Epidermal melanocyte (primary cell): ENCODE measurements at regions not wholly inside any gene's neighbourhood (a gene's known extent, or its start where the extent isn't known, plus 50 kb on each side); places are given as distances from the start of the nearest gene placed in this dataset.
"Not testable (repeated sequence)": the region's sequence is repeated elsewhere in the genome, so short reads cannot be mapped to it uniquely, and the experiment has no call there.

Source experiments
- DNase-seq: peaks from one replicate; pipeline ENCODE4 v3.0.0; 2011; ENCODE audit warnings: low spot score; ENCODE audit not compliant: insufficient read length

DNA sequence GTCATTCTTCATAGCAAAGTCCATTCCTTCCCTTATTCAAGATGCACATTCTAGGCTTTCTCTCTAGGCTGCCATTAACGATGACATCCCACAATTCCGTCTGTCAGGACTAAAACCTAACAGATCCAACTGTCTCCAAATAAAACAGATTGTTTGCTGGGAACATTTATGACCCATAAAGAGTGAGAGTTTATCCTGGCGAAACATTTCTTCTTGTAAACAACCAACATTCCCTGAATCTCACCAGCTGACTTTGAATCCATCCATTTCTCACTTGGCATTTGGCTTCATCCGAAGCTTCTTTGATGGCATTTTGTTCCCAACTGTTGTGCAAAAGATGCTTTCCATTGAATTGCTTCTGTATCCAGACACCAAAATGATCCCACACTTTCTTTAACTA, 93.1 kb downstream of the OLIG3 start:
- no peak for DNase-seq

DNA sequence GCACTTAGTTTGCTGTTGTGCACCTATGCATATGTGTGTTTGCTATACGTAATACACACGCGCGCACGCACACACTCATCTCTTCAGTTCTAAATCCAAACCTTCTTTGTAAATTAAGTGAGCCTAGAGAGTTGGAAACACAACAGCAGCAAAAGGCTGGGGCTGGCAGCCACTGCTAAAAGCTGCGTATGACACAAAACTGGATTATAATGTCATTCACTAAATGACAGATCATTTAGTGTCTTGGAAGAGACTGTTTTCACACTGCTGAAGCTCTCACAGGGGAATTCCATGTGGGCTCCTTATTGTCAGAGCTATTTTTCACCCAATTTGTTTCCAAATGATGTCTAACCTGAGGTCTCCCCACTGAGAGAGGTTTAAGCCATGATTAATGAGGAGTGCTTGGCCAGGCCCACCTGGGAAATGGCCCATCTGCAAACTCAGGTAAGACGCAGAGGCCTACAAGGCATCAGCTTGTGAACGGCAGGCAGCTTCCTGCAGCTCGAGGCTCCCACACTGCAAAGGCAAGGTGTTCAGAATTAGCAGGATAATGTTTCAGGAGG, 94.2 kb downstream of the OLIG3 start:
- no peak for DNase-seq

DNA sequence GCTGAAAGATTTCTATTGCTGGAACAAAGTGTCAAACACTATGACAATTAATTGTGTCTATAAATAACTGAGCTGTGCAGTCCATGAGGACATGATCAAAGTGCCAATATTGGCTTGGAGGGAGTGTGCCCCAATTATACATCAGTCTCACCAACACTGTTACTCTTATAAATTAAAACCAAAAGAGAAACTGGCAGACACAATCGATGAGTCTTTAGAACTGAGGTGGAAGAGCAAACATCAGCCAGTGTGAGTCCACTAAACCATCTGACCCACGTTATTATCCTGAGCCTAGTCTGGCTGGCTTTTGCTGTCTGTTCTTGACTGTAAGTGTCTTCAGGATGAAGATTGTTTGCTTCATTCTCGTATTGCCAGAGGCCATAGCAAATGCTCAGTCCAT, 98.9 kb downstream of the OLIG3 start:
- no peak for DNase-seq

DNA sequence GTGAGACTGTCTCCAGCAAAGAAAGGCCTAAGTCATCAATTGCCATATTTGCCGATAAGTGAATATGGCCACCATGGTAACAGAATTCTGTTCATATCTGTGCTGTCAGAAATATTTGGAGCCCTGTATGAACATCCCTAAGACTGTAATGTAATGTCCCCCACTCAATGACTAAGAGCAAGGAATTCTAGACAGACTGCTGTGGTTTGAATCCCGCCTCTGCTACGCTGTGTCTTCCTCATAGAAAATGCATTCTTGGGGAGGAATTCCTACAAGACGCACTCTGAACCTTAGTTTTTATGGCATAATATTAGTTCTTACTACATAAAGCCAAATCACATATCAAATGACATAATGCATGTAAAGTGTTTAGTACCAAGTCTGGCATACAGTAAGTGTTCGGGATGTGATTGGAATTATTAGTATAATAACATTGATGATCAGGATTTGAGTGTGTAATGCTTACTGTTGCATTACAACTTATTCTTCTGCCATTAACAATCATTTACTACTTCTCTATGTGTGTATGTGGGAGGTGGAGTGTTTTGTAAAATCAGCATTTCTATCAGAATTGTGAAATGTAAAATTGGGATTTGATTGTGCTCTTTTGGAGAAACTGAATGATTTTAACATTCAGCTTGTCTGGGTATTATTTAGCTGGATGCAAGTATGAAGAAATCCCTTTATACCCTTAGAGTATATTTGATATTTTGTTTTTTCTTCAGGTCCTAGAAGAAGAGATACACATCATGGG, 103.0 kb downstream of the OLIG3 start:
- DNase-seq, result no peak

DNA sequence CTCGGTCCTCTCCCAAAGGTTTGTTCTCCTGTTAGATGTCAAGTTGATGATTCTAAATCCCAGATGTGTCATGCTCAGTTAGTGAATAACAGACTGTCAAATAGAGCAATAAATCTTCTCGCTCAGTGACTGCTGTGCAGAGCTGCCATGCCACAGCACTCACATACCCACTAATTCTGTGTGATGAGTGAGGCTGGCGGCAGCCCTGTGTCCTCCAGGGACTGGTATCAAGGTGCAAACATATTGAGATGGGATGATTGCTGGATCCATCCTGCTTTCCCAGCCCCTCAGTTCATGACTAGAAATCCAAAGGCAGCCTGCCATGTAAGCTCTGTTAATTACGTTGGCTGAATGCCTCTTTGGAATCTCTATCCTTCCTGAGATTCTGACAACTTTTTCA, 103.9 kb downstream of the OLIG3 start:
- DNase-seq, result no peak

DNA sequence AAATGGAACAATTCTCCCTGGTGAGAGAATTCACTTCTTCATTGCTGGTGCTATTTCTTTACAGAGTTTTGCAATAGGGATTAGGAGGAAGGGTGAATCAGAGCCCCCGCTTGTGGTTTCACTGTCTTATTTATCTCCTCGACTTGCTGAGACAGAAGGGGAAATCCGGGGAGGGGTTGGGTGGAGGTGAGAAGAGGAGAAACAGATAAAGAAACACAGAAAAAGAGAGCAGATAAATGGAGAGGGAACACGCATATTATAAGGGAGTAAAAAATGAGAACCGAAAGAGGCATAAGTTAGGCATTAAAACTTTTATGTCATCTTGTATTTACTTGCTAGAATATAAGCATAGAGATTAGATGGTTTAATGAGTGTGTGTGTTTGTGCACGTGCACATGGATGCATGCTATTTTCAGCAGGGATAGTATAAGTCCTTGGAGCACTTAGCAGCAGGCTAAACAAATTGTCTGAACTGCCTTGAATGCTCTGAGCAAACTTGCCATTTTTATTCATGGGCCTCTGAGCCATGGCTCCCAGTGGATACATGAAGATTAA, 105.0 kb downstream of the OLIG3 start:
- DNase-seq, result no peak

DNA sequence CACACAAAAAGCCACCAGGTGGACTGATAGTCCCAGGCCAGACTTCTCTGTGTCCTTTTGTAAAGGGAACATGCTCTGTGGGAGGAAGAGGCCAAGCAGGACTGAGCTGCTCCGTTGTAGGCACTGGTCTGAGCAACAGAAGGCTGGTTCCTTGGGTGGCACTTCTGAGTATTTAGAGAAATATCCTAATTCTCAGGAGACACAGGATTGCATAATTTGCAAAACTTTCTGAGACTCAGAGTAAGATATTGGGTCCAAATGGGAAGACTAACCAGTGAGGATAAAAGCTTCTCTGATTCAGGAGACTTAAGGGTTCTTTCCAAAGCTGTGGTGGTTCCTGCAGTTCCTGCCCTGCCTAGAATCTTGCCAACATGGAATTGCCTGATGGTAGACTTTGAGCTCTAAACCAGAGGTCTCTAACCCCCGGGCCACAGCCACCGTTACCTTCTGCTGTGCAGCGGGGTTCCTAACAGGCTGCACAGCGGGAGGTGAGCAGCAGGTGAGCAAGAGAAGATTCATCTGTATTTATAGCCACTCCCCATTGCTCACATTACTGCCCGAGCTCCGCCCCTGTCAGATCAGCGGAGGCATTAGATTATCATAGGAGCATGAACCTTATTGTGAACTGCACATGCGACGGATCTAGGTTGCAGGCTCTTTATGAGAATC, 107.0 kb downstream of the OLIG3 start:
- DNase-seq, result no peak

DNA sequence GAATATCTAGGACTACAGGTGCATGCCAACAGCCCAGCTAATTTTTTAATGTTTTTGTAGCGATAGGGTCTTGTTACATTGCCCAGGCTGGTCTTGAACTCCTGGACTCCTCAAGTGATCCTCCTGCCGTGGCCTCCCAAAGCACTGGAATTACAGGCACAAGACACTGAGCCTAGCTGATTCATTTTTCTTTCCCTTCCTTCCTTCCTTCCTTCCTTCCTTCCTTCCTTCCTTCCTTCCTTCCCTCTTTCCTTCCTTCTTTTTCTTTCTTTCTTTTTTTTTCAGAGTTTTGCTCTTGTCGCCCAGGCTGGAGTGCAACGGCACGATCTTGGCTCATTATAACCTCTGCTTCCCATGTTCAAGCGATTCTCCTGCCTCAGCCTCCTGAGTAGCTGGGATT, 110.9 kb downstream of the OLIG3 start:
- DNase-seq, result not testable (repeated sequence)

DNA sequence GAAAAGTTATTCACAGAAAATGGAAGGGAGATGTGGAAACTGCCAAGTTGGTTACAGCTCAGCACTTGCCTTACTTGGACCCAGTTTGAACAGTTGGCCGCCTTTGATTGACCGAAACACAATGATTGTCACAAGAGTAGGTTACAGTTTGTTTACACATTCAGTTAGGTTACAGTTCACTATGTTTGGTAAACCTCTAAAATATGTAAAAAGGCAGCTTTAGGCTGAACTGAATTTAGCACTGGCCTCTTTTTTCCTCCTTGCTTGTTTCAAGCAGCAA, 116.2 kb downstream of the OLIG3 start:
- DNase-seq, result no peak

DNA sequence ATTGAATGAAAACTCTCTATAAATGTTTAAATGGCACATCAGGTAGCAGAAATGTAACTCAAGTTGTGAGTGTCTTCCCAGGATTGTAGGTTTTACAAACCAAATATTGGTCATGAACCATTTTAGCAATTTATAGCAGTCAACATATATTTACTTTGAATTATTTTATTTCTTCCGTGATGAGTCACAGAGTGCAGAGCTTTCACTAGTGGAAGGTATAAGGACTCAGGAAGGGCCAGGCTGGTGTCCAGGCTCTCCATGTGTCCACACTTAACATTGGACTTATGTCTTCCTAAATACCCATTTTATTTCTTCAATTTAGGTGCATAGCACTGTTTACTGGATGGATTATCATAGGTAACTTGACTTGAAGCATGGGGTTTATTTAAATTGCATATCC, 120.9 kb downstream of the OLIG3 start:
- DNase-seq, result no peak

DNA sequence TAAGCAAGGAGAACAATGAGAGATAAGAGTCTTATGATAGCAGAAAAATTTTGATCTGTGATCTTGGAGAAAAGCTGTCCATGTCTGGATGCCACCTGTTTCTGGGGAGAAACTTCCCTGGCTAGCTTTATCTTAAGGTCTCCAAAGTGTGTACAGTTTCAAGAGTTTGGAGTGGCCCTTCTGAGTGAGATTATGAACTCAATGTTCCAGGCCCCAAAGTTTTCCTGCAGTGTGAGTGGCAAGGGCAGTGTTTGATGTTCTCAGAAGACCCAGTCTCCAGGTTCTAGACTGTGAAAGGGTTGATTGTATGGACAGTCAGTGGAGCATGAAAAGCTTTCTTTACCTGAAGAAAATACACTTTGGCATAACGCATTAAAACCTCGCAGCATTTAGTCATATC, 121.7 kb downstream of the OLIG3 start:
- DNase-seq, result no peak

DNA sequence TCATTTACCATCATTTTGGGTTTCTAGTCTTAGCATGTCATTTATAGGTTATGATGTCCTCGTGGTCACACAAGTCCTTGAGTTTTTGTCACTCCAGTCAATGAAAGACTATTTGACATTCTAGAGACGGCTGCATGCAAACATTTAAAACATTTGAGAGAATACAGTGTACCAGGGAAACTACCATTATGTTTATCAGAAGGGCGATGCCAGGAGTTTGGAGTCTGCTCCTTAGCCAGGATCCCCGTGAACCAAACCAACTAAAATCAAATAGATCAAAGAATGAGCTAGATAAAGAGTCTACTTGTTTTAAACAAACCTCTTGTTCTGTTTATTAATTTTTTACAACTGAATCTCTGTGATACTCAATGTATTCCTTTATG, 122.6 kb downstream of the OLIG3 start:
- no peak for DNase-seq

DNA sequence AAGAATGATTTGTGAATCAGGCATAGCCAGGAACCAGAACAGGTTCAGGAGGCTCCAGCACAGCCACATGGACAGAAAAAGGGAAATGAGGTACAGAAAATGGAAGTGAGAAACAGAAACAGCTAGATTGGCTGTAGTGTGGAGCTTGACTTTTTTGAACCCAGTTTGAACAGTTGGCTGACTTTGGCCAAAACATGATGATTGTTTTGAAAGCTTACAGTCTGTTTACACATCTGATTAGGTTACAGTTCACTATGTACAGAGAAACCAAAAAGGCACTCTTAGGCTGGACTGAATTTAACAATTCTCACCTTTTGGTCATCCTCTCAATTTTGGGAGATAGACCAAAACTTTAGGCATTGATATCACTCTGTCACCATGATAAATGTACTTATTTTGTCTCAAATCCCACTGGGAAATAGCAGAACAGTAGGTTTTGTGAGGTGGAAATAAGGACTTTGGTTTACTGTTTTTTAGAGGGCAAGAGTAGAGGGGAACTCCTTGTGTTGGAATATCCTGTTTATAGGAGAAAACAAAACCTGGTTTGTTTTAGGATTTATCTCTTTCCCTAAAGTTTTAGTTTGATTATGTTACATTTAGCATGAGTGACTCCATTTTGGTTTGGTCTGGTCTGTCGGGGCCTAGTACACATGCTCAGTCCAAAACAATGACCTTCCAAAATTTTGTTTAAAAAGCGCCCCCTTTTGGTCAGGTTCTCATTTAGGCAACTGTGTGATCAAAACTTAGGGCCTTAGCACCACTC, 123.1 kb downstream of the OLIG3 start:
- DNase-seq, result no peak

DNA sequence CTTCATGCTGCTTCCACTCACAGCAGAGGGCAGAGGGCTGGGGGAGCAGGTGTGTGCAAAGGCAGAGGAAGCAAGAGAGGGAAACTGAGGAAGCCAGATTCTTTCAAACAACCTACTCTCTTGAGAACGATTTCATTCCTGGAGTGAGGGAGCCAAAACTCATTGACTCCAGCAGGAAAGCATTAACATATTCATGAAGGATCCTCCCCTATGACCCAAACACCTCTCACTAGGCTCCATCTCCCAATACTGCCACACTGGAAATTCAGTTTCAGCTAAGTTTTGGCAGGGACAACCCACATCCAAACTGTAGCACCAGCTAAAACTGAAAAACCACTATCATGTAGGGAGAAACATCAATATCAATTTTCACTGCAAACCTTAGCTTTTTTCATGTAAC, 125.1 kb downstream of the OLIG3 start:
- no peak for DNase-seq

DNA sequence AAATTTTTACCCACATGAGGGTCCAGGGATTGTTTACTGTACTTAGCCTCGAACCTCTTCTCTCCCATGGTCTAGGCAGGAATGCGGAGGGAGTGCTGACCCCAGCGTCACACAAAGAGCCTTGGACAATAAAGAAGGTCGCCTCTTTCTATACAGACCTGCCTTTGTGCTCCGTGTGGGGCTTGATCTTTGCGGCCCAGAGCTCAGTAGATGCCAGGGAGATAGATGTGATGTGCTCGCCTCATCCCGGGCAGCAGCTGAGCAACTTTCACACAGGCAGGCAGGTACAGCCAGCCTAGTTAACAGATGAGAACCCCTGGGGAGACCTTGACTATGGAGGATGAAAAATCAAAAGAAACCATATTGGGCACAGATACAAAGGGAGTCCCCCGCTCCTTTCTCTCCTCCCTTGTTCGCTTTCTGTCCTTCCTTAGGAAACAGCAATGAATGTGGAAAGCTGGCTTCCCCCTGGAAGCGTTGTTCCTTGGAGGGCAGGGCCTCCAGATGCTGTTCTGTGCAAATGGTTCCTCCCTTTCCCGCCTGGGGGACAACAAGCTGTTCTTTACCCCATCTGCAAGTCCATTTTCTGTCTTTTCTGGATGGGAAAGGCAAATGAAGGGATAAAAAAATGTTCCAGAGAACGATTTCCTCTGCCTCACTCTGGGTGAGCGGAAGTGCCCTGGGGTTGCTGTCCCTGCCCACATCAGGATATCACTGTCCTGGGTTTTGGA, 128.3 kb downstream of the OLIG3 start:
- no peak for DNase-seq

DNA sequence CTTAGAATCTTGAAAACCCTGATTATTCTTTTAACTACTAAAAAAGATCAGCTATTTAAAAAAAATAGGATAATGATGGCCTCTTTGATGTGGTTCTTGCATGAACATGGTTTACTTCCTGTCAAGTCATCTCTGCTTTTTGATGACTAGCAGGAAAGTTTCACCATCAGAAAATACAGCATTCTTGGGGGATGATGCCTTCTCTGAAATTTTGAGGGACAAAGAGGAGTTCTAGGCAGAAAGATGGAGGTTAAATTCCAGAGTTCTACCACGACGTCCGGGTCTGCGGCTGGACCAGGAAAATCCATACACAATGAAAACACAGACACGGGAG, 130.4 kb downstream of the OLIG3 start:
- no peak for DNase-seq

DNA sequence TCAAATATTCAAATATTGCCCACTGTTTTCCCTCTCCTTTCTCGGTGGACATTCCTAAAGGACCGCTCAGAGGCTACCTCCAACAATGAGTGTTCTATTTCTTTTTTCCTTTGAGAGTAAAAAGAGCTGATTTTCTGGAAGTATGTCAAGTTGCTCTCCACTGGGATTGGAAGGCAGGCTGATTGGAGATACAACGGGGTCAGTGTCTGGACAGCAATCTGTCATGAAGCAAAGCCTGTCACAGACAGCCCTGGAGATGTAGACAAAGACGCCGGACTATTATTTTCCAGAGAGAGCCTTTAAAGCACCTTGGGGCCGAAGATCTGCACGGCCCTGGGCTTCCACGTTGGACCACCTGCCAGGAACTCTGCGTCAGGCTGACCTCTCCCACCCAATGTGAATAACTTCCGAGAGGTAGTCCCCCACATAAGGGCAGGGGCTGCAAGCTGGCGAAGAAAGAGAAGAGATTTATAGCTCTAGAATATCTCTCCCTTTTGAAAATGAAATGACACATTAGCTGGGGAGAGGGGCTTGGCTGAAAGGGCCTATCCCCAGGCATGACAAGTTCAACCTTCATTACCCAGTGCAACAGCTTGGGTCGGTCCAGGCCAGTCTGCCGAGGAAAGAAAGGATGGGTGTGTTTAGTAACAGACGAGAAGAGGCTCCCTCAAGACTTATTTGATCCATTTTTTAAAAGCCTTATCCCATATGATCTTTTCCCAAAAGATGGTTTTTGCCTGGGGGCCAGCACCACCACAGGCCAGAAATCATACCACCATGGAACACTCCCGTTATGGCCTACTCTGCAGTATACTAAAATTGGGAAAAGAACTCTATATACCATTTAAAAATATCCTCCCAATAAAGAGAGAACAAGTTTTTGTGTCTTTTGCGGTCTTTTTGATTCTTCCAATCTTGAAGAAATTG, 131.1 kb downstream of the OLIG3 start:
- no peak for DNase-seq

DNA sequence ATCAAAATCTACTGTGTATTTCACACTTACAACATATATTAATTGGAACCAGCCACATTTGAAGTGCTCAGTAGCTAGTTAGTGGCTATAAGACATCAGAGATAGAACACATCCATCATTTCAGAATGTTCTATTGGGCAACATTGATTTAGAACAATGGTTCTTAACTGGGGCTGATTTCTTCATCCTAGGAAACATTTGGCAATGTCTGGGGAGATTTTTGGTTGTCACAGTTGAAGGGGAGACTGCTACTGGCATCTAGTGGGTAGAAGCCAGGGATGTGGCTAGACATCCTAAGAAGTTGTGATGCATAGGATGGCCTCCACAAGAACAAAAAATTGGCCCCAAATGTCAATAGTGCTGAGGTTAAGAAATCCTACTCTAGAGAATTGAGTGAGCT, 132.5 kb downstream of the OLIG3 start:
- no peak for DNase-seq

DNA sequence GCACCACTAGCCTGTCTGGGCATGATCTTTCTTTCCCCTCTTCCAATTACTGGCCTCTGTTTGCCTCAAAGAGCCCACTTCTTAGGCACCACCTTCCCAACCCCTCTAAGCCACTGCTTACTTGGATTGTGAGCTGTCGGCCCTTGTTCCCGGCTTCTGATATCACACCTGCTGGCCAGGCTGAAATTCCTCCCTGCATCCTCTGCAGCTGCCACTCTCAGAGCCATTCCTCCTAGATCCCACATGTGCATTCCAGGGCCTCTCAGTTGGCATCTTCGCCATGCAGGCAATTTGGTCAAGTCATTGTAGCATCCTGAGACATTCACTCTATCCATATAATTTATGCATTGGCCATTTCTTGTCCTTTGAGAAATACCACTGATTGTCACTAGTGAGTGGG, 135.9 kb downstream of the OLIG3 start:
- DNase-seq, result no peak

DNA sequence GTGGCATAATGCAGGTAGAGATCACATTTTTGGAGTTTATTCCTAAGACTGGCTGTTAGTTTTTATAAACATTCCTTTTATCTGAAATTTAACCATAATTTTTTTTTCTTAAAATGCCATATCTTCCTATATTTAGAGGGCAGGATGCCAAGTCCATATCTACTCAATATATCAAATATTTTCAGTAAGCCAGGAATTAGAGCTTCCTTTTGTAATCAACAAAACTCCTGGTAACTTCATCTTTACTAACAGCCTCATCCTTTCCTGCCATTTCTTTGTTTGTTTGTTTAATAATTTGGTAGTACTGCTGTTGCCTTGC, 136.3 kb downstream of the OLIG3 start:
- no peak for DNase-seq
